ENCODE measurements at regions not wholly inside any gene's neighbourhood (a gene's known extent, or its start where the extent isn't known, plus 50 kb on each side); places are given as distances from the start of the nearest gene placed in this dataset.

- no peak overlapping the region for H3K4me3 ChIP-seq (replicated peaks; ENCODE audit: low read depth, low read length)
- DNase-seq (ENCODE audit: extremely low read depth, low read depth): no peak
- TF ChIP-seq CTCF (IDR thresholded peaks at IDR 0.05; ENCODE audit: low read depth, low read length, missing control alignments): no peak
These were observed 214.6 kb downstream of the CBLN2 start for GRCh38 chr18:72329533-72329932.

GRCh38 chr18:72325307-72325706 lies 218.8 kb downstream of the CBLN2 start:
- no peak for DNase-seq (ENCODE audit: extremely low read depth, low read depth)
- no peak overlapping the region for H3K4me3 ChIP-seq (replicated peaks; ENCODE audit: low read depth, low read length)
- no peak for TF ChIP-seq CTCF (IDR thresholded peaks at IDR 0.05; ENCODE audit: low read depth, low read length, missing control alignments)

GRCh38 chr18:72324677-72325076 lies 219.5 kb downstream of the CBLN2 start:
- no peak for DNase-seq (ENCODE audit: extremely low read depth, low read depth)
- TF ChIP-seq CTCF (IDR thresholded peaks at IDR 0.05; ENCODE audit: low read depth, low read length, missing control alignments): no peak
- no peak overlapping the region for H3K4me3 ChIP-seq (replicated peaks; ENCODE audit: low read depth, low read length)

- DNase-seq (ENCODE audit: extremely low read depth, low read depth): no peak
- no peak overlapping the region for H3K4me3 ChIP-seq (replicated peaks; ENCODE audit: low read depth, low read length)
- TF ChIP-seq CTCF (IDR thresholded peaks at IDR 0.05; ENCODE audit: low read depth, low read length, missing control alignments): no peak
These were observed 227.6 kb downstream of the CBLN2 start for GRCh38 chr18:72316497-72316896.

GRCh38 chr18:72283148-72283925 lies 260.8 kb downstream of the CBLN2 start:
- no peak for DNase-seq (ENCODE audit: extremely low read depth, low read depth)
- TF ChIP-seq CTCF (IDR thresholded peaks at IDR 0.05; ENCODE audit: low read depth, low read length, missing control alignments): no peak
- no peak overlapping the region for H3K4me3 ChIP-seq (replicated peaks; ENCODE audit: low read depth, low read length)

GRCh38 chr18:72273025-72273424 lies 271.1 kb downstream of the CBLN2 start:
- DNase-seq (ENCODE audit: extremely low read depth, low read depth): no peak
- no peak for TF ChIP-seq CTCF (IDR thresholded peaks at IDR 0.05; ENCODE audit: low read depth, low read length, missing control alignments)
- no peak overlapping the region for H3K4me3 ChIP-seq (replicated peaks; ENCODE audit: low read depth, low read length)

- no peak overlapping the region for H3K4me3 ChIP-seq (replicated peaks; ENCODE audit: low read depth, low read length)
- no peak for DNase-seq (ENCODE audit: extremely low read depth, low read depth)
- no peak for TF ChIP-seq CTCF (IDR thresholded peaks at IDR 0.05; ENCODE audit: low read depth, low read length, missing control alignments)
These were observed 282.6 kb downstream of the CBLN2 start for GRCh38 chr18:72261590-72261989.
